ENCODE measurements at regions not wholly inside any gene's neighbourhood (a gene's known extent, or its start where the extent isn't known, plus 50 kb on each side); places are given as distances from the start of the nearest gene placed in this dataset.

GRCh38 chr10:78330884-78331283 is 297.2 kb downstream of the RPS24 start:
- TF ChIP-seq CTCF (IDR thresholded peaks at IDR 0.05) (no peak), ZFX (IDR thresholded peaks at IDR 0.05; ENCODE audit: borderline replicate concordance) (no peak)

Data from 22Rv1 (cell line).